Progenitor cell of endocrine pancreas (in vitro differentiated cells): ENCODE measurements at regions not wholly inside any gene's neighbourhood (a gene's known extent, or its start where the extent isn't known, plus 50 kb on each side); places are given as distances from the start of the nearest gene placed in this dataset.

Experiments
- DNase-seq: peaks from one replicate; pipeline ENCODE4 v3.0.0; 2021; ENCODE audit warnings: low spot score; ENCODE audit not compliant: unreplicated experiment
- H3K27ac Mint-ChIP-seq: 2 replicates; pipeline ENCODE4 v1.8.0; 2021; ENCODE audit warnings: mild to moderate bottlenecking, moderate library complexity, mixed read lengths
- H3K27me3 Mint-ChIP-seq: 2 replicates; pipeline ENCODE4 v1.8.0; 2021; ENCODE audit warnings: mixed read lengths
- H3K36me3 Mint-ChIP-seq: 2 replicates; pipeline ENCODE4 v1.8.0; 2022; ENCODE audit warnings: mixed read lengths; ENCODE audit not compliant: insufficient read depth
- H3K4me1 Mint-ChIP-seq: 2 replicates; pipeline ENCODE4 v1.8.0; 2021; ENCODE audit warnings: low read depth, mixed read lengths
- H3K4me3 Mint-ChIP-seq: 2 replicates; pipeline ENCODE4 v1.8.0; 2021; ENCODE audit warnings: low read depth, mild to moderate bottlenecking, moderate library complexity, mixed read lengths
- H3K9me3 Mint-ChIP-seq: 2 replicates; pipeline ENCODE4 v1.8.0; 2021; ENCODE audit warnings: low read depth, mixed read lengths
- CTCF ChIP-seq: fragments of 200-600 bp; sonication (generic); IDR thresholded peaks from one replicate; pipeline ENCODE4 v1.5.0; 2021; ENCODE audit warnings: antibody characterized with exemption, mild to moderate bottlenecking; ENCODE audit not compliant: unreplicated experiment

GRCh38 chr4:177105536-177105935, 204.1 kb upstream of the NEIL3 start:
- no peak for DNase-seq
- Mint-ChIP-seq H3K36me3 (no peaks in the 10 kb centered on the region), H3K4me1 (peaks cover 4% of the 10 kb centered on the region), H3K27ac (no peak overlapping the region), H3K27me3 (no peaks in the 10 kb centered on the region), H3K4me3 (no peak overlapping the region), H3K9me3 (no peaks in the 10 kb centered on the region)
- no peak for TF ChIP-seq CTCF

- DNase-seq = no peak
- Mint-ChIP-seq H3K9me3 (peaks cover 1% of the 10 kb centered on the region), H3K27ac (no peak overlapping the region), H3K36me3 (no peaks in the 10 kb centered on the region), H3K27me3 (no peaks in the 10 kb centered on the region), H3K4me3 (no peak overlapping the region), H3K4me1 (no peaks in the 10 kb centered on the region)
- no peak for TF ChIP-seq CTCF
Measured at GRCh38 chr4:177107288-177107921, 202.3 kb upstream of the NEIL3 start.

DNA sequence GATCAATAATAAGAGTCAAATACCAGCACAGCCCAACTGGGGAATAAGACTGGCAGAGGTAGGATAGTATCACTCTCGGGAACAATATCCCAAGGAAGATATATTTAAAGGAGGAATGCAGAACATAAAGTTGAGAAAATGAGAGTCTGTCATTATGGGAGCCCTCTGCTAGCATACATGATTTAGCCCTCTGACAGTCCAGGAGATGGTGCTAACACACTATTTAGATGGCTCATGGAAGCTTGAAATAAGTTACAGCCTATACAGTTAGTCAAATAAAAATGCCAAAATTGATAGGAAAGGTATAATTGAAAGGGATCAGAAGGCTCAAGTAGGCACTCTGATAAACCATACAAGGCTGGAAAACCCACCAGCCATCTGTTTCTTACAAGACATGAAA, 201.0 kb upstream of the NEIL3 start:
- Mint-ChIP-seq H3K27ac (no peak overlapping the region), H3K27me3 (no peaks in the 10 kb centered on the region), H3K36me3 (no peaks in the 10 kb centered on the region), H3K4me1 (no peaks in the 10 kb centered on the region), H3K9me3 (peaks cover 6% of the 10 kb centered on the region), H3K4me3 (no peak overlapping the region)
- TF ChIP-seq CTCF = no peak
- no peak for DNase-seq

DNA sequence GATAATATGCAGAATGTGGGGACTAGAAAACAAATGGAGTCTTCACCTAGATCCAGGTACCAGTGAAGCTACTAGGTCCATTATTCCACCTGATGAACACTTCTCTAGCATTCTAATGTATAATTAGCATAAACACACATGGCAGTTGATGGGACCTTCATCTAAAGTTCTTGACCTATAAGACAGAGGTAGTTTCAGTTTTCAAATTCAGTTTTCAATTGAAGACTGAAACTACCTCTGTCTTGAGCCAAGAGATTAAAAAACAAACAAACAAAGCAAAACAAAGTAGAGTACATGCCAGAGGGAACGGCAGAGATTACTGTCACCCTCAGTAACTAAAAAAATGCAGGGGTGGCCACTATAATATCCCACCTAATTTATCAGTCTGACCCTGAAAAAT, 199.9 kb upstream of the NEIL3 start:
- DNase-seq = no peak
- no peak overlapping the region for H3K4me3 Mint-ChIP-seq
- no peak for TF ChIP-seq CTCF
- H3K9me3 Mint-ChIP-seq = peaks cover 6% of the 10 kb centered on the region
- H3K4me1 Mint-ChIP-seq = no peaks in the 10 kb centered on the region
- H3K36me3 Mint-ChIP-seq = no peaks in the 10 kb centered on the region
- H3K27ac Mint-ChIP-seq = no peak overlapping the region
- no peaks in the 10 kb centered on the region for H3K27me3 Mint-ChIP-seq

- DNase-seq = no peak
- no peak for TF ChIP-seq CTCF
- Mint-ChIP-seq H3K36me3 (no peaks in the 10 kb centered on the region), H3K4me1 (no peaks in the 10 kb centered on the region), H3K4me3 (no peak overlapping the region), H3K27me3 (no peaks in the 10 kb centered on the region), H3K9me3 (peaks cover 15% of the 10 kb centered on the region), H3K27ac (no peak overlapping the region)
Measured at GRCh38 chr4:177116161-177116560, 193.5 kb upstream of the NEIL3 start.
